ENCODE measurements at regions not wholly inside any gene's neighbourhood (a gene's known extent, or its start where the extent isn't known, plus 50 kb on each side); places are given as distances from the start of the nearest gene placed in this dataset.

GRCh38 chr5:73357576-73357975 lies 91.0 kb downstream of the FOXD1 start:
- TF ChIP-seq CTCF (IDR thresholded peaks at IDR 0.05) (no peak), POLR2A (IDR thresholded peaks at IDR 0.05) (no peak)
